HG03378 (cell line): ENCODE measurements at regions not wholly inside any gene's neighbourhood (a gene's known extent, or its start where the extent isn't known, plus 50 kb on each side); places are given as distances from the start of the nearest gene placed in this dataset.
"Not testable (repeated sequence)": the region's sequence is repeated elsewhere in the genome, so short reads cannot be mapped to it uniquely, and the experiment has no call there.

Experiments used
- ATAC-seq: cut with Tn5 transposase; IDR thresholded peaks from one replicate; pipeline ENCODE4 v1.9.1; 2021; ENCODE audit warnings: mild to moderate bottlenecking, moderate library complexity; ENCODE audit not compliant: unreplicated experiment

- ATAC-seq: not testable (repeated sequence)
These were observed 311.2 kb upstream of the SOX4 start for GRCh38 chr6:21282360-21282759.

GRCh38 chr6:21284166-21284565 is 309.4 kb upstream of the SOX4 start:
- no peak for ATAC-seq

- no peak for ATAC-seq
These were observed 308.8 kb upstream of the SOX4 start for GRCh38 chr6:21284706-21285105.

- no peak for ATAC-seq
These were observed 299.4 kb upstream of the SOX4 start for GRCh38 chr6:21294144-21294543.

GRCh38 chr6:21295506-21296240 is 297.9 kb upstream of the SOX4 start:
- ATAC-seq: no peak

GRCh38 chr6:21297665-21298064 is 295.9 kb upstream of the SOX4 start:
- no peak for ATAC-seq

GRCh38 chr6:21299216-21299615 is 294.3 kb upstream of the SOX4 start:
- ATAC-seq: no peak

GRCh38 chr6:21300439-21300838 is 293.1 kb upstream of the SOX4 start:
- no peak for ATAC-seq

- ATAC-seq: no peak
These were observed 287.6 kb upstream of the SOX4 start for GRCh38 chr6:21305893-21306332.

- no peak for ATAC-seq
These were observed 287.0 kb upstream of the SOX4 start for GRCh38 chr6:21306546-21306945.

GRCh38 chr6:21309807-21310221 is 283.7 kb upstream of the SOX4 start:
- ATAC-seq: no peak

GRCh38 chr6:21310568-21311140 is 282.9 kb upstream of the SOX4 start:
- ATAC-seq: no peak

- no peak for ATAC-seq
These were observed 281.4 kb upstream of the SOX4 start for GRCh38 chr6:21312118-21312517.

GRCh38 chr6:21317642-21318041 is 275.9 kb upstream of the SOX4 start:
- no peak for ATAC-seq

- ATAC-seq: no peak
These were observed 272.5 kb upstream of the SOX4 start for GRCh38 chr6:21321076-21321475.

- ATAC-seq: no peak
These were observed 272.0 kb upstream of the SOX4 start for GRCh38 chr6:21321531-21321930.

- no peak for ATAC-seq
These were observed 270.0 kb upstream of the SOX4 start for GRCh38 chr6:21323577-21323976.

- ATAC-seq: no peak
These were observed 268.2 kb upstream of the SOX4 start for GRCh38 chr6:21325201-21325856.

GRCh38 chr6:21327326-21328112 is 266.0 kb upstream of the SOX4 start:
- ATAC-seq: no peak

GRCh38 chr6:21331235-21331634 is 262.3 kb upstream of the SOX4 start:
- ATAC-seq: no peak

- ATAC-seq: no peak
These were observed 261.5 kb upstream of the SOX4 start for GRCh38 chr6:21332077-21332476.
